GM18505 (cell line): ENCODE measurements at regions not wholly inside any gene's neighbourhood (a gene's known extent, or its start where the extent isn't known, plus 50 kb on each side); places are given as distances from the start of the nearest gene placed in this dataset.

Experiments
- ATAC-seq: cut with Tn5 transposase; IDR thresholded peaks from one replicate; pipeline ENCODE4 v1.9.1; 2021; ENCODE audit not compliant: unreplicated experiment
- POLR2A ChIP-seq: IDR thresholded peaks from 4 replicates; pipeline ENCODE4 v1.6.1; 2011; ENCODE audit warnings: borderline replicate concordance; ENCODE audit not compliant: insufficient read depth, insufficient read length; ENCODE audit errors: extremely low read depth

GRCh38 chr5:89983216-89983615 lies 426.3 kb downstream of the CETN3 start:
- ATAC-seq = no peak

DNA sequence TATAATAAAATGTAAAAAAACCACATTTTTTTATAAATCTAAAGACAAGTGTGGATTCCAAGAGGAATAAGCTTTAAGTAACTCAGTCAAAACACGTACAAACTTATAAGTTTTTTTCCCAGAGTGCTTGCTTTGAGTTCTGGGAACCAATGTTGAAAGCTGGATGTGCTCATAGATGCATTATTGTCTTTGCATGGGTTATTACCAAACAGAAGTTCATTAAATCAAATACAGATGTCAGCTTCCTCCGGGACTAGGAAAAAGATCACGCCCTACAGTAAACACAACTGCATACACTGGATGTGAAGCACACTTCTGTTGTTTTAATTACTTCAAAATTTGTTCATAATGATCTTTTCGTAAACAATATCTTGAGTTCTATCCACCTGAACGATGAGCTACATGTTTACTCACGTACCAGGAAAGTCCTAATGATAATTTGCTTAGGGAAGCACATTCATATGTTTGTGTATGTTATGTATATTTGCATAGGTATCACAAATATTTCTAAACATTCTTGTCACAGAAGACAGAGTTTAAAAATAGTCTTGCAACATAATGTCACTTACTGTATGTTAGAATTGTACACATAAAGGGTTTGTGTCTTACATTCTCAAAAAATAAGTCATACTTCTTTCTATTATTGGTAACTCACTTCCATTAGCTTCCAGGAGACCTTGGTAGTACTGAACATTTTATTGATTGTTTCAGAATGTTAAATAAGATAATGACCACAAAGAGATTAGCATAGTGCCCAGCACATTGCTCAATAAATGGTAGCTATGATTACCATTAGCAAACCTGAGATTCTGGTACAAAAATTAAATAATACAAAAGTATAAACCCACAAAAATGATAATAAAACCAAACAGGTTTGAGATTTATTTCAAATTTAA lies 427.4 kb downstream of the CETN3 start:
- no peak for TF ChIP-seq POLR2A
- ATAC-seq = no peak

More at GRCh38 chr5:89983216-89983615, 426.3 kb downstream of the CETN3 start:
- no peak for TF ChIP-seq POLR2A

- TF ChIP-seq POLR2A = no peak
Measured at GRCh38 chr5:89981021-89981420, 428.5 kb downstream of the CETN3 start.

DNA sequence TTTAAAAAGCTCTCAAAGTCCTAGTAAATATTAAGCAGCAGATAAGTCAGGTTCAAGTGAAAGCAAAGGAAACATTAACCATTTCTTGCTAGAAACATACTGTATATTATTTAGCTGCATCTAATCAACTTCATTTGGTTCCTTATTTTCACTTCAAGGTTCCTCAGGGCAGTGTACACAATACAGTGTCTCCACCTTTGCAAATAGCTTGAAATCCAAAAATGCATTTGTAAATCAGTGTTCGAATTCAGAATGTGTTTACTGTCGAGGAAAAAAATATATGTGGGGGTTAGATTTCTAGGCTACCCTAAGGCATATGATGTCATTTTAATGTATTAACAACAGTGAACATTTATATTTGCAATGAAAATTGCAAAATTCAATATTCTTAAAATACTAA lies 436.0 kb downstream of the CETN3 start:
- TF ChIP-seq POLR2A = no peak
- no peak for ATAC-seq

More at GRCh38 chr5:89981021-89981420, 428.5 kb downstream of the CETN3 start:
- no peak for ATAC-seq

DNA sequence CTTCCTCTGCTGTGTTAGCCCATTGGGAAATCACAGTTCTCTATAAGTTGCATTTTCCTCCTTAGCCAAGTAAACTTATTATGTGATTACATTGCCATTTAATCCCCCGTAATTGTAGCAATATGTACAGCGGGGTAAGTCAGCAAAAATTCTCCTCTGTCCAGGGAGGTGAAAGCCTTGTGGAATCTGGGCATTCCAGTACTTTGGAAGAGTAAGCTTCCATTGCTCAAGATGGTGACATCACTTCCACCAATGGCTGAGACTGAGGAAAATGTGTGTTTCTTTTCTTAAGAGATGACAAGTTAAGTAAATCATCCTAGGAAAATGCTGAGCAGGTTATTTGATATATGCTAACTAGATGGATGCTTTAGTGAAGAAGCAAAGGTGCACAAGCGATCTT lies 436.7 kb downstream of the CETN3 start:
- no peak for TF ChIP-seq POLR2A
- no peak for ATAC-seq

GRCh38 chr5:89968958-89969381 lies 440.6 kb downstream of the CETN3 start:
- no peak for TF ChIP-seq POLR2A
- no peak for ATAC-seq

DNA sequence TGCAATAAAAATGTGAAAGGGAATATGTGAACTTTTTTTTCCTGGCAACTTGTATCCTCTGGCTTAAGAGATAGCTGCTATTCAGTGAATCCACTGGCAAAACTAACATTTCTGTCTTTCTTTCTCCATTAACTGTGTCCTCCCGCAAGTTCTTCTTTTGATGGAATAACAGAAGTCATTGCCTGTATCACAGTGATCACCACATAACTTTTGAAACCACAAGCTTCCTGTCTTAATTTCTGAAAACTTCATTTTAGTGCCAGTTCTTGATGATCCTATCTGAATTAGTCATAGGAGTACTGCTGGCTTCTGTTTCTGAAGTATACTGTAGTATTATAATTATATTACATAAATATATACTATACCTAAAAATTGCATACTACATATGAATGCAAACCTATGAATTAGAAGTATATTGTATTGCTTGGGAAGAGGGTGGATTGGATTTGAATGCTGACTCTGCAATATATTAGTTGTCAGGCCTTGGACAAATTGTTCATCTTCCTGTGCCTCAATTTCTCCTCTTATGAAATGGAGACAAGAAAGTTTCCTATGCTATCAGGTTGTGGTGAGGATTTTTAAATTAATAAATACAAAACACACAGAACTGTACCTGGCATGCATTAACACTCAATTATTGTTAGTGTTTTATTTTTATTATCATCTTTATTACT lies 441.6 kb downstream of the CETN3 start:
- TF ChIP-seq POLR2A = no peak
- no peak for ATAC-seq

DNA sequence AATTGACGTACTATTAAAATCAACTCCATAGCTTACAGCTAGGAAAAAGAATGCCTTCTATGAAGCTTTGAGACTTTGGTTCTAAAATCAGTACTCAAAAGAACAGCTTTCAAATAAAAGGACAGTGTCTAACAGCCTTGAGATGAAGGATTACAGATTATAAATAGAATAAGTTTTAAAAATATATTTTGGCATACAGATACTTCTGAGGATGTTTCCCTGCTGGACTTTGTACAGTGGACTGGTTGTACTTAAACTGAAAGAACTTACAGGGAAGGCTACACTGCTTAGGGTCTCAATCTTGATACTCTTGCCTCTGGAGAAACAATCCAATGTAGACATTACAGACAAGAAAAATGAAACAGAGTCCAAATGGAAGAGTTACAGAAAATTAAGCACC lies 452.7 kb downstream of the CETN3 start:
- no peak for TF ChIP-seq POLR2A
- no peak for ATAC-seq

GRCh38 chr5:89954916-89955315 lies 454.6 kb downstream of the CETN3 start:
- no peak for TF ChIP-seq POLR2A
- no peak for ATAC-seq

DNA sequence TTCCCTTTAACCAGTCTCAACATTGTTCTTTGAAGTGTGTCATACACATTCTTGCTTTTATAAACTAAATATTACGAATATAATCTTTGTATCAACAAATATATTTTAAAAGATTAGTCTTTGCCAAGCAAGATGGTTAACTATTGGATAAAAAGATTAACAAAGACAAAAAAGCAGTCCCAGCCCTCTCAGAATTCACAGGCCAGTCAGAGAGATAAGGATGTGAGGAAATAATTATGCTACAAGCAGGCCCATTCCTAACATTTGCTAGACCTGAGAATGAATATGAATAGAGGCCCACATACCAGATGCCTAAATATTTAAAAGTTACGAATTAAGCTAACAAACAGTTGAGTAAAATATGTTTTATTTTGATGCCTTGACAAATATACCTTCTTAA lies 457.7 kb downstream of the CETN3 start:
- no peak for TF ChIP-seq POLR2A
- ATAC-seq = no peak

DNA sequence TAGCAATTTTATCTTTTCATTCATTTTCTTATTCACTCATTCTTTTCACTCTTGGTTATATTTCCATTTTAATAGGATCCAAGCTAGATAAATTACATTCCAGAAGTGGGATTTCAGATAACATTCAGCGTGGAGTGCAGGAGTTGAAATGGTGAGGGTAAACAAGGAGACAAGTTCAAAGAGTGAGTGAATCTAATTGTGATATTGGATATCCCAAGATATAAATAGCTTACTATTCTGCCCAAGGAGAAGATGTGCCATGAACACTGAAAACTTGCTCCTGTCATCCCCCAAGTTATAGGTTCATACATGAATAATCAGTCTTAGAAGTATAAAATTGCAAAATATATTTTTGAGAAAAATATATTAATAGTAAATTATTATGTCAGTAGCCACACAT lies 459.3 kb downstream of the CETN3 start:
- no peak for TF ChIP-seq POLR2A
- ATAC-seq = no peak

- ATAC-seq = no peak
- TF ChIP-seq POLR2A = no peak
Measured at GRCh38 chr5:89948977-89949376, 460.6 kb downstream of the CETN3 start.

GRCh38 chr5:89946916-89947315 lies 462.6 kb downstream of the CETN3 start:
- no peak for ATAC-seq
- no peak for TF ChIP-seq POLR2A

DNA sequence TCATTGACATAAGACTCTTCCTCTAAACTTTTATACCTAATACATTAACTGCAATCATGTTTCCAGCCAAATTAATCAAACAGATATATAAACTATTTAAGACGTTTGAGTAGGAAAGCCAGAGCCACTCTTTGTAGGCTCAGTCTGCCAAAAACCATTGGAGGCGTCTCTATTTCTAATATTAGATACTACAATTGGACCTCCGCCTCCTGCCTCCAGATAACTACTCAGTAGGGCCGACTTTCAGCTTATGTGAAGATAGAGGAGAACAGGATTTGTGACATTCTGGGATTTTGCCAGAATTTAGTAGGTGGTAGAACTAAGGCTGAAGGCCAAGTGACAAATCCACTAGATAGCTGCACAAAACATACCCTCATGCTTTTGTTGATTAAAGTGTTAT lies 463.0 kb downstream of the CETN3 start:
- no peak for ATAC-seq
- no peak for TF ChIP-seq POLR2A
